HEK293 (cell line): ENCODE measurements at regions not wholly inside any gene's neighbourhood (a gene's known extent, or its start where the extent isn't known, plus 50 kb on each side); places are given as distances from the start of the nearest gene placed in this dataset.

Source experiments
- CTCF ChIA-PET: fragments of 350-600 bp; formaldehyde crosslinking; extraction: SDS; loops from one replicate; lab custom pipeline; 2021; ENCODE audit warnings: antibody characterized with exemption; lab: Yijun Ruan, JAX
- POLR2A ChIA-PET: fragments of 300-600 bp; formaldehyde crosslinking; extraction: SDS; loops from one replicate; lab custom pipeline; 2020; ENCODE audit warnings: antibody characterized with exemption, inconsistent platforms; lab: Yijun Ruan, JAX
- H3K27ac ChIP-seq: fragments of 200-500 bp; sonication (Bioruptor generic); 2 replicates; pipeline ENCODE4 v1.5.1; 2014; ENCODE audit warnings: low read depth, low read length, control low read depth, inconsistent platforms; ENCODE audit errors: extremely low read depth
- H3K36me3 ChIP-seq, 2 experiments: fragments of 200-500 bp in 1 of 2; sonication (Bioruptor generic) in 1 of 2; 1 replicate in 1 of 2; 2 replicates in 1 of 2; pipeline ENCODE4 v1.5.1; 2014 to 2017; ENCODE audit warnings: inconsistent platforms in 2 of 2, low read length in 2 of 2; ENCODE audit not compliant: control insufficient read depth in 2 of 2, insufficient read depth in 1 of 2
- H3K4me1 ChIP-seq: fragments of 200-500 bp; sonication (Bioruptor generic); 2 replicates; pipeline ENCODE4 v1.5.1; 2014; ENCODE audit warnings: mild to moderate bottlenecking, low read length, inconsistent platforms; ENCODE audit not compliant: control insufficient read depth, insufficient read depth
- H3K4me3 ChIP-seq: 2 replicates; pipeline ENCODE4 v1.5.1; 2011; ENCODE audit warnings: low read depth, mild to moderate bottlenecking, control low read depth, low read length, moderate library complexity
- H3K9me3 ChIP-seq: fragments of 200-500 bp; sonication (Bioruptor generic); 2 replicates; pipeline ENCODE4 v1.5.1; 2014; ENCODE audit warnings: low read depth, low read length, inconsistent platforms; ENCODE audit not compliant: control insufficient read depth, insufficient read depth
- BCL11A ChIP-seq: fragments of 450-650 bp; formaldehyde crosslinking; IDR thresholded peaks from 2 replicates; pipeline ENCODE4 v1.5.1; 2016; ENCODE audit warnings: low read depth, missing biosample characterization, missing genetic modification characterization
- GLI4 ChIP-seq: fragments of 450-650 bp; formaldehyde crosslinking; IDR thresholded peaks from 2 replicates; pipeline ENCODE4 v1.5.1; 2016; ENCODE audit warnings: missing biosample characterization, missing genetic modification characterization
- HOXC10 ChIP-seq: sonication (generic); formaldehyde crosslinking; IDR thresholded peaks from 2 replicates; pipeline ENCODE4 v1.8.1; 2023; ENCODE audit warnings: mild to moderate bottlenecking, missing genetic modification reagents
- OSR2 ChIP-seq: fragments of 450-650 bp; formaldehyde crosslinking; IDR thresholded peaks from 2 replicates; pipeline ENCODE4 v1.5.1; 2016; ENCODE audit warnings: missing biosample characterization, missing genetic modification characterization
- PBX3 ChIP-seq: sonication (generic); formaldehyde crosslinking; IDR thresholded peaks from 2 replicates; pipeline ENCODE4 v1.8.1; 2022; ENCODE audit warnings: mild to moderate bottlenecking, moderate library complexity, missing genetic modification reagents
- ZBTB21 ChIP-seq: fragments of 450-650 bp; formaldehyde crosslinking; IDR thresholded peaks from 2 replicates; pipeline ENCODE4 v1.5.1; 2017; ENCODE audit warnings: missing biosample characterization, missing genetic modification characterization
- ZNF10 ChIP-seq: fragments of 450-650 bp; formaldehyde crosslinking; IDR thresholded peaks from 2 replicates; pipeline ENCODE4 v1.5.1; 2017; ENCODE audit warnings: missing biosample characterization, missing genetic modification characterization
- ZNF112 ChIP-seq: fragments of 450-650 bp; formaldehyde crosslinking; IDR thresholded peaks from 2 replicates; pipeline ENCODE4 v1.5.0; 2017; ENCODE audit warnings: missing biosample characterization, missing genetic modification characterization
- ZNF140 ChIP-seq: fragments of 450-650 bp; formaldehyde crosslinking; IDR thresholded peaks from 2 replicates; pipeline ENCODE4 v1.5.1; 2016; ENCODE audit warnings: missing biosample characterization, missing genetic modification characterization
- ZNF19 ChIP-seq: fragments of 450-650 bp; formaldehyde crosslinking; IDR thresholded peaks from 2 replicates; pipeline ENCODE4; 2016; ENCODE audit warnings: missing biosample characterization, missing genetic modification characterization, low read depth
- ZNF266 ChIP-seq: fragments of 450-650 bp; formaldehyde crosslinking; IDR thresholded peaks from 2 replicates; pipeline ENCODE4 v1.5.1; 2016; ENCODE audit warnings: missing biosample characterization, missing genetic modification characterization, low read depth
- ZNF394 ChIP-seq: fragments of 450-650 bp; formaldehyde crosslinking; IDR thresholded peaks from 2 replicates; pipeline ENCODE4 v1.5.1; 2016; ENCODE audit warnings: missing biosample characterization, missing genetic modification characterization, mild to moderate bottlenecking, moderate library complexity, borderline replicate concordance
- ZNF560 ChIP-seq: fragments of 450-650 bp; formaldehyde crosslinking; IDR thresholded peaks from 2 replicates; pipeline ENCODE4 v1.5.1; 2017; ENCODE audit warnings: missing biosample characterization, missing genetic modification characterization, borderline replicate concordance
- ZNF610 ChIP-seq: fragments of 450-650 bp; formaldehyde crosslinking; IDR thresholded peaks from 2 replicates; pipeline ENCODE4 v1.5.1; 2016; ENCODE audit warnings: missing biosample characterization, missing genetic modification characterization, borderline replicate concordance
- ZNF645 ChIP-seq: fragments of 450-650 bp; formaldehyde crosslinking; IDR thresholded peaks from 2 replicates; pipeline ENCODE4; 2016; ENCODE audit warnings: missing biosample characterization, missing genetic modification characterization
- ZNF692 ChIP-seq: fragments of 450-650 bp; formaldehyde crosslinking; IDR thresholded peaks from 2 replicates; pipeline ENCODE4 v1.5.1; 2016; ENCODE audit warnings: missing biosample characterization, missing genetic modification characterization
- ZNF701 ChIP-seq: fragments of 450-650 bp; formaldehyde crosslinking; IDR thresholded peaks from 2 replicates; pipeline ENCODE4 v1.5.1; 2016; ENCODE audit warnings: missing biosample characterization, missing genetic modification characterization
- ZNF704 ChIP-seq: fragments of 450-650 bp; formaldehyde crosslinking; IDR thresholded peaks from 2 replicates; pipeline ENCODE4 v1.5.1; 2016; ENCODE audit warnings: missing biosample characterization, missing genetic modification characterization
- ZNF776 ChIP-seq: fragments of 450-650 bp; formaldehyde crosslinking; IDR thresholded peaks from 2 replicates; pipeline ENCODE4 v1.5.0; 2017; ENCODE audit warnings: missing biosample characterization, missing genetic modification characterization, borderline replicate concordance
- ZNF791 ChIP-seq: fragments of 450-650 bp; formaldehyde crosslinking; IDR thresholded peaks from 2 replicates; pipeline ENCODE4 v1.5.1; 2016; ENCODE audit warnings: missing biosample characterization, missing genetic modification characterization
- ZSCAN16 ChIP-seq: fragments of 450-650 bp; formaldehyde crosslinking; IDR thresholded peaks from 2 replicates; pipeline ENCODE4 v1.5.1; 2016; ENCODE audit warnings: missing biosample characterization, missing genetic modification characterization
- ZSCAN30 ChIP-seq: fragments of 450-650 bp; IDR thresholded peaks from 2 replicates; pipeline ENCODE4 v1.5.1; 2018; ENCODE audit warnings: missing biosample characterization, mild to moderate bottlenecking, missing genetic modification characterization, moderate library complexity

GRCh38 chr4:144204431-144204830 lies 63.9 kb upstream of the GYPA start:
- CTCF ChIA-PET, result no interaction called here
- POLR2A ChIA-PET, result no interaction called here
- H3K36me3 ChIP-seq, result no peaks in the 10 kb centered on the region
- no peak overlapping the region for H3K4me3 ChIP-seq
- TF ChIP-seq ZNF560 (tag by site-specific recombination), result no peak
- no peak for TF ChIP-seq ZNF394 (tag by site-specific recombination)
- TF ChIP-seq ZNF776 (tag by site-specific recombination), result no peak
- TF ChIP-seq PBX3, result no peak
- TF ChIP-seq ZNF610 (tag by site-specific recombination), result no peak
- no peak for TF ChIP-seq ZNF266 (tag by site-specific recombination)
- TF ChIP-seq BCL11A, result no peak
- TF ChIP-seq ZNF704 (tag by site-specific recombination), result no peak
- H3K9me3 ChIP-seq, result no peaks in the 10 kb centered on the region
- H3K27ac ChIP-seq, result no peak overlapping the region
- no peaks in the 10 kb centered on the region for H3K4me1 ChIP-seq

GRCh38 chr4:144206711-144207110 lies 66.2 kb upstream of the GYPA start:
- no peaks in the 10 kb centered on the region for H3K9me3 ChIP-seq
- no peaks in the 10 kb centered on the region for H3K36me3 ChIP-seq
- TF ChIP-seq ZNF112 (tag by site-specific recombination) (no peak), ZNF10 (no peak), OSR2 (no peak), ZNF19 (no peak), ZNF140 (tag by site-specific recombination) (no peak)
- no peaks in the 10 kb centered on the region for H3K4me1 ChIP-seq
- ChIA-PET CTCF (no interaction called here), POLR2A (no interaction called here)
- no peak overlapping the region for H3K4me3 ChIP-seq
- H3K27ac ChIP-seq, result no peak overlapping the region

GRCh38 chr4:144208074-144208473 lies 67.6 kb upstream of the GYPA start:
- H3K4me3 ChIP-seq, result no peak overlapping the region
- H3K27ac ChIP-seq, result no peak overlapping the region

More at GRCh38 chr4:144208074-144208473, 67.6 kb upstream of the GYPA start:
- POLR2A ChIA-PET, result no interaction called here
- TF ChIP-seq HOXC10, result no peak
- no peak for TF ChIP-seq ZNF692 (tag by site-specific recombination)
- TF ChIP-seq ZSCAN16 (tag by site-specific recombination), result no peak
- no peak for TF ChIP-seq ZNF701 (tag by site-specific recombination)
- no peak for TF ChIP-seq ZBTB21
- TF ChIP-seq GLI4 (tag by site-specific recombination), result no peak
- no peak for TF ChIP-seq ZNF645 (tag by site-specific recombination)
- no peak for TF ChIP-seq ZNF791
- TF ChIP-seq ZSCAN30 (tag by site-specific recombination), result no peak
- CTCF ChIA-PET, result no interaction called here
- no peaks in the 10 kb centered on the region for H3K36me3 ChIP-seq
- H3K4me1 ChIP-seq, result no peaks in the 10 kb centered on the region
- no peaks in the 10 kb centered on the region for H3K9me3 ChIP-seq
